NCI-H510A (cell line): ENCODE measurements at regions not wholly inside any gene's neighbourhood (a gene's known extent, or its start where the extent isn't known, plus 50 kb on each side); places are given as distances from the start of the nearest gene placed in this dataset.

Source experiments
- DNase-seq: peaks from one replicate; lab custom pipeline; 2025; lab: John Stamatoyannopoulos, UW

- DNase-seq = no peak
Measured at GRCh38 chr3:40858364-40859115, 333.8 kb downstream of the ZNF621 start.

DNA sequence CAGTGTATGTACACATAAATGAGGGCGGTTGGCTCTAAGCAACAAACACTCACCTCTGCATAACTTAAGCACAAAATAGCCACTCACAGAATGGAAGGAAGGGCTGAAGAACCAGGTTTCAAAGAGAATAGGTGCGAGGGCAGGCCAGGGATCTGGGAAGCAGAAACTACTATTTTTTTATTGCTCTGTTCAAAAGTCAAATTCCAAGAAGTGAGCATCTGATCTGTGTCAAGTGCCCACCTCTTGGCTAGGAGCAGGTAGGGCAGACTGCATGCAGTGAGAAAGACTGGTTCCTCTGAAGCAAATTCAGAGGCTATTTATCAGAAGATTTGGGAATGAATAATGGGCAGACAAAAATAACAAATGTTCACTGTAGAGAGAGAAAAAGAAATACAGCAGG, 336.4 kb upstream of the CTNNB1 start:
- DNase-seq = no peak

DNA sequence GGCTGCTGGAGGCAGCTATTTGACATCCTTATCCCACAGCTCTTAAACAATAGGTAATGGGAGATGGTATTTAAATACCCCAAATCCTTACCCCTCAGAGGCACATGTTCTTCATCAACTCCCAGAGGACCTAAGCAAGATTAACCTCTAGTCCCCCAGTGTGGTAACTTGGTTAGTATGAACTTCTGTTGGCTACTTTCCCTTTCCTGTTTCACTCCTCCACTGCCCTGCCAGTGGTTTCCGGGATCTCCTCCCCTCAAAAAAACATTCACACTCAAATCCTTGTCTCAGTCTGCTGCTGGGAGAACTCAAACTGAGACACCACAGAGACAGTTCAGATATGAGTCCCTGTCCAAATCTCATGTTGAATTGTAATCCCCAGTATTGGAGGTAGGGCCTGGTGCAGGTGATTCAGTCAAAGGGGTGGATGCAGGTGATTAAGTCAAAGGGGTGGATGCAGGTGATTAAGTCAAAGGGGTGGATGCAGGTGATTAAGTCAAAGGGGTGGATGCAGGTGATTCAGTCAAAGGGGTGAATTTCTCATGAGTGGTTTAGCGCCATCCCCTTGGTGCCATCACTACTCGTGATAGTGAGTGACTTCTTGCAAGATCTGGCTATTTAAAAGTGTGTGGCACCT, 335.0 kb upstream of the CTNNB1 start:
- no peak for DNase-seq

DNA sequence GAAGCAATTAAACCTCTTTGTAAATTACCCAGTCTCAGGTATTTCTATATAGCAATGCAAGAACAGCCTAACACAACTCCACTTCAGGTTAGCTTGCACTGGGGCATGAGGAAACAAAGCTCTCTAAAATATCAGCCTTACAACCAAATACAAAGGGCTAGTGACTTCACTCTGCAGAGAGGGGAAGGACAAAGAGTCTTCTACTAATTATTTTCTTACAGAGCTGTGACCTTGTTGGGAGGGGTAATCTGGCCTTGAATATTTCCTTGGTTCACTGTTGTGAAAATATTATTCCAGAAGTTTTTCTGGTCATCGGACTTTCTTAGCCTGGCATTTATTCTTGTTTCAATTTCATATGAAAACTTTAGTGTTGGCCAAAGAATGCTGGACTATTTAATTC, 334.4 kb upstream of the CTNNB1 start:
- DNase-seq = no peak

DNA sequence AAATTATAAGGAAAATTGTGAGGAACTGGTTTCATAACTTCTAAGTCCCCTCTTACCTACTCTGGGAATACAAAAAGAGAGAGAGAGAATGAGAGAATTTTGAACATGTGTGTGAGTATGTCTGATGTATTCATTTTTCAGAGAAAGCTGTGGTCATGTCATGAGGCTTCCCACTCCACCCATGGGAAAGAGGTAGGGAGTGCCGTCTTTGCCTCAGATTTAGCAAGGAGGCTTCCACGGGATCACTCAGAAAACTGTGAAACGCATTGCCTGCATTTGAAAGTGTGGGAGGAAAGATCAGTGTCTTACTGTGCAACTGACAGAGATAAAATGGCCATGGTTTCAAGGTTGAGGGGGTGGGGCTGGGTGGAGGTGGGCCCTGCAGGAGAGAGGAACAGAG, 331.5 kb upstream of the CTNNB1 start:
- DNase-seq = no peak

- DNase-seq = no peak
Measured at GRCh38 chr3:40869013-40869412, 330.3 kb upstream of the CTNNB1 start.

GRCh38 chr3:40869939-40870338, 329.4 kb upstream of the CTNNB1 start:
- no peak for DNase-seq

- DNase-seq = no peak
Measured at GRCh38 chr3:40871394-40871793, 327.9 kb upstream of the CTNNB1 start.

GRCh38 chr3:40872258-40872920, 326.9 kb upstream of the CTNNB1 start:
- DNase-seq = no peak

GRCh38 chr3:40873476-40873875, 325.8 kb upstream of the CTNNB1 start:
- no peak for DNase-seq

GRCh38 chr3:40873934-40874699, 325.2 kb upstream of the CTNNB1 start:
- no peak for DNase-seq

GRCh38 chr3:40875581-40875980, 323.7 kb upstream of the CTNNB1 start:
- DNase-seq = no peak

GRCh38 chr3:40876009-40876408, 323.3 kb upstream of the CTNNB1 start:
- no peak for DNase-seq

GRCh38 chr3:40876496-40876895, 322.8 kb upstream of the CTNNB1 start:
- no peak for DNase-seq

DNA sequence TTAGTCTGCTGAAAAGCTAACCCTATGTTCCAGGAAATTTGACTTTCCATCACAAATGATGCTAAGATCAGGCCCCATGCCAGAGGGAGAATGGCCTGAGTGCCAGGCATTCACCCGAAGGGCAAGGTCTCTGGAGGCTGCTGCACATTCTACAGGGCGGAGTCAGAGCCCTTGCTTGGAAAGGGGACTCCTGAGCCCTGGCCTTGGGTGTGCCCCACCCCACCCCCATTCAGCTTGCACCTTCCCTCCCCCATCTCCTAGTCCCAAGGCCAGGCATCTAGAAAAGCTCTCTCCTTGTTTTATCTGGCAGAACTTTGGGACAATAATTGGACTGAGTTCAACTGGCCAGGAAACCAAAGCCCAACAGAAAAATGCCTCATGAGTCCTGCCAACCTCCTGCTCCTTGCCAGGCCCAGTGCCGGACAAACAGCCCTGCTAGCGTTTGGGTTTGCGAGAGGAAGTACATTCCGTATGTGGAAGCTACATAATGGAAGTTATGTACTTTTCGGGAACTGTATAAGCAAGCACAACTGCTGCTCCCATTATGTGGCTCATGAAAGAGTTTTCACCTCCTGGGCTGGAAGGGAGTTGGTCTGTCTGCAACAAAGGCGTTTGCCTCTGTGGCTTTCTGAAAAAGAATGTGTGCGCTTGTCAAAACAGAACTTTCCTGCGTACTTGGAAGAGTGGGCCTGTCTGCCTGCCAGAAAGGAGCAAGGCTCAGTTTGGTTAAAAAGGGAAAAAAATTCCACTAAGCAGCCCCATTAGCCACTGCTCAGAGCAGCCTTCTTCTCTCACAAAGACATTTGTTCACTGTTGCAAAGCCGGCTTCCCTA, 321.5 kb upstream of the CTNNB1 start:
- DNase-seq = no peak

GRCh38 chr3:40878464-40878905, 320.8 kb upstream of the CTNNB1 start:
- DNase-seq = no peak

DNA sequence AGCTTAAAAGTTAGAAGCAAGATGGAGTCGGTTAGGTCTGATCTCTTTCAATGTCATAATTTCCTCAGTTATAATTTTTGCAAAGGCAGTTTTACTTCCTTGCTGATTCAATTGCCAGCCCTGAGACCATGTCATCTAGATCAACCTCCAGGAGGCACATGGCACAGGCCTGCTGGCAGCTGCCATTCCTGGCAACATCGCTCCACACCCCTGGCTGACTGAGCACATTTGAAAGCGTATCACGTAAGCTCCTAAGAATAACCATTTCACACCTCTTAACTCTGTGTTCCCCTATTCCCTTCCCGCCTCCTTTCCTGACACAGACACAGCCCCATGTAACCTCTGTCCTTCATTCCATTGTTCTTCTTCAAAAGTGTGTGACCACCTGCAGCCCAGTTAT, 313.9 kb upstream of the CTNNB1 start:
- DNase-seq = no peak

DNA sequence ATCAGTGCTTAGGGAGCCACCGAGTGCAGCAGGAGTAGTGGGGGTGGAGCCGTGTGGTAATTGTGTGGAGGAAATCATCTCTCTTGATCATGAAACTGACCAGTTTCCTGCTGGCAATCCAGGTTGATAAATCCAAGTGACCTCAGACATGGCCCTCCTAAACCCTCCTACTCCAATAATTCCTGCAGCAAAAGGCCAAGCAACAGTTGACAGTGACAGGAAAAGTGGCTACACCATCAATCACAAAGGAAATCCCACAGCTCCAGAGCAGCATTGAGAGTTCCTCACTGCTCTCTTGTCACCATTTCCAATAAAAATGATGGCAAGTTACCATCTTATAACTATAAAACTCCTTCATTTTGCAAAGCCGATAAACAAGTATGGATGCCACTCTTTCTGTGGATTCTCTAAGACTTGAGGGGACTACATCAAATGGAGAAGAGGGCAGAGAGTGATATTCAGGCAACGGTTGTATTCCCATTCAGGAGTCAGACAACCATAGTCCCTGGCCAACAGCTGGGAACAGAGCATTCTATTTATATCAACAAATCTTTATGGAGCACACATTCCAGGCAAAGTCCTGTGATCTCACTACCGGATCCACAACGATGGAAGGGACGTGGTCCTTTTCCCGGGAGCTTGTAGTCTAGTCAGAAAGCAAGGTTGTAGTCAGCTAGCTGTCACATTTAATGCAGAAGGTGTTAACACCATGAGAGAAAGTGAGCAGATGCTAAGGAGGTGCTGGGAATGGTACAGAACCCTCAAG, 312.5 kb upstream of the CTNNB1 start:
- DNase-seq = no peak

DNA sequence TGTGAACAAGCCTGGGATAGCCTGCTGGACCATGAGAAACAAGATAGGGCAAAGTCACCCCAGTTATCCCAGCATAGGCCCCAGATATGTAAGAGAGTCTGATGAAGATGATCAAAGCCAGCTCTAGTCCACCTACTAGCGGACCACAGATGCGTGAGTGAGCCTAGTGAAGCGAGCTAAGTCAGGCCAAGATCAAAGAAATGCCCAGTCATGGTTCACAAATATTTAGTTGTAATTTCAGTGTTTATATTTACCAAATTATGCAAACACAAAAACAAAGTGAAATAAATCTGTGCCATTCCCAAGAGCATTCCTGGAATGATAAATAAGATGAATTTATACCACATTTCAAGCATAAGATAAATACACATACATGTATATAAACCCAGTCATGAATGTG, 308.1 kb upstream of the CTNNB1 start:
- no peak for DNase-seq

DNA sequence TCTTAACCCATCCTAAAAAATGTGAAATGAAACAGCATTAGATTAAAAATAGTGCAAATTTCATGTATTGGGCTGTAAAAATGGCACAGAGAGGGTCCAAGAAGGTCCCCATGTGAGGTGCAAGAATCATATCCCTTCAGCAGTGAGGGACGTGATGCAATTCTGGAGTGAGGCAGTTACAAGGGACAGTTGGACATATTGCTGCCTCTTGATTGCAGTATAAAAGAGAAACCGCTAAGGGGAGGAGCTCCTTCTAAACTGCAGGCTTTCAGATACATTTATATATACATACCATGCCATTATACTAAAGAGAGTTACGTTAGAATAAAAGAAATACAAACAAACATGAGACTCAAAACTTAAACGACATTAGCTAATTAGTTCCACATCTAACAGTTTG, 304.2 kb upstream of the CTNNB1 start:
- no peak for DNase-seq

DNA sequence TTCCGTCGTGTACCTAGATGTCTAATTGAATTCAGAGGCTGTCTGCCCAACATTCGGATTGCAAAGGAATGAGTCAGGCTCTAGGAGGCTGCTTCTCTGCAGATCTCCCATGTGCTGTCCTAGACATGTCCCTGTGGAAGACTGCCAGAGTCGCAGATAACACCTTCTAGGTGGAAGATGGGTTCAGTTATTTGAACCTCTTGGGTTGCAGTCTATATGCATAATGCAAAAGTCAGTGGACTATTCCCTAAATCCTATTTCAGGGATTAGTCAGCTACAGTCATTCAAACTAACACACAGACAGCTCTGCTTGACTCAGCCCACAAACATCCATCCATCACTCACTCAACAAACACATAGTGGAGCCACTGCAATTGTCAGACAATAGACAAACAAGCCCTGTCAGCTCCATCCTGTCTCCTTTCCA, 300.0 kb upstream of the CTNNB1 start:
- no peak for DNase-seq
